GM21515 (cell line): ENCODE measurements at regions not wholly inside any gene's neighbourhood (a gene's known extent, or its start where the extent isn't known, plus 50 kb on each side); places are given as distances from the start of the nearest gene placed in this dataset.

Experiments used
- ATAC-seq: cut with Tn5 transposase; IDR thresholded peaks from one replicate; pipeline ENCODE4 v1.9.1; 2021; ENCODE audit not compliant: unreplicated experiment

GRCh38 chr2:51629406-51629805 lies 597.5 kb upstream of the NRXN1 start:
- ATAC-seq: no peak

GRCh38 chr2:51628917-51629316 lies 597.0 kb upstream of the NRXN1 start:
- ATAC-seq: no peak

DNA sequence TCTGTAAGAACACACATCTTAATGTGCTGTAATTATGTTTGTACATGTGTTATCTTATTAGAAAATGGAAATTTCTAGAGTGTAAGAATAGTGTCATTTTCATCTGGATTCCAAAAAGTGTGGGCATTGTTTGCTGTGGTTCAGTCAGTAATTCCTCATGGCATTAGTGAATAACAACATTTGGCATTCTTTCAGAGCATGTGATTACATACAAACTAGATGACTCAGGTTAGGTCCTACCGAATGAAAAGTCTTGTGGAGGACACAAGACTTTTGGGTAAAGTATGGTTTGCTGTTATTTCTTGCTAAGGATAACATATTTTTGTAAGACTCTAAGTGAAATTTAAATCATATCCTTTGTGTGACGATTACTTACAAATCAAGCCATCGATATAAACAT lies 593.1 kb upstream of the NRXN1 start:
- ATAC-seq: no peak

DNA sequence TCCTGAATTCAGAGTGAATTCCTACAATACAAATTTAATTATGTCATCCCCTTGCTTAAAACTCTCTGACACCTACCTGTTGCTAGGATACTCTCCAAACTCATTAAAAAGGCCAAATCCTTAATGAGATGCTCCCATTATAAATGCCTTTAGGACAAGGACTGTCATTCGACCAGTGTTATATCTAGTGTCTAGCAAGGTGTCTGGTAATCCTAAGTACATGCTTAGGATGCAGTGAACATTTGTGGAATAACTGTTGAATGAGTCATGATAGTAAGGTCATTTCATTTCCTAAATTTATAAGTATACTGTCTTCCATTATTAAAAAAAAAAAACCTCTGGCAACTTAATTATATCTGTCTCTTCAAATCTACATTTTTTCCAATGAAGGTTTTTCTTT lies 588.9 kb upstream of the NRXN1 start:
- ATAC-seq: no peak

DNA sequence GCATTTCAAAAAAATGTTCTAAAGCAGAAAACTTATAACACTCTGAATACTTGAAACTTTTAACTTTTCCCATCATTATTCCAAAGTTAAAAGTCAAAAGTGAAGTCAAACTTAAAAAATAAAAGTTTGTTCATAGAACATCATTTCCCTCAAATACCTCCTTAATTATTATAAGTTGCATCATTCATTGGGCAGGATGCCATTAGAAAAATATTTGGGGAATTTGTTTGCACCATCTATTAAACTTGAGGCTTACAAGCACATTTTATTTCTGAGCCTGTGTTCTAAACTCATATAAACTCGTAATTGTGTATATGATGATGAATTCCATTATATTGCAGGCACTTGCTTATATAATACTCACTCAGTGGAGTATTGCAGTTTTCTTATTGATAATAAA lies 588.0 kb upstream of the NRXN1 start:
- ATAC-seq: no peak

- no peak for ATAC-seq
These were observed 580.5 kb upstream of the NRXN1 start for GRCh38 chr2:51612387-51612786.

DNA sequence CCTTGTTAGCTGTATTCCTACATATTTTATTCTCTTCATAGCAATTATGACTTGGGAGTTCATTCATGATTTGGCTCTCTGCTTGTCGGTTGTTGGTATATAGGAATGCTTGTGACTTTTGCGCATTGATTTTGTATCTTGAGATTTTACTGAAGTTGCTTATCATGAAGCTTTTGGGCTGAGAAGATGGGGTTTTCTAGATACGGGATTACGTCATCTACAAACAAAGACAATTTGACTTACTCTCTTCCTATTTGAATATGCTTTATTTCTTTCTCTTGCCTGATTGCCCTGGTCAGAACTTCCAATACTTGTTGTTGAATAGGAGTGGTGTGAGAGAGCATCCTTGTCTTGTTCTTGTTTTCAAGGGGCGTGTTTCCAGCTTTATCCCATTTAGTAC lies 569.8 kb upstream of the NRXN1 start:
- no peak for ATAC-seq

- no peak for ATAC-seq
These were observed 565.2 kb upstream of the NRXN1 start for GRCh38 chr2:51597086-51597485.

DNA sequence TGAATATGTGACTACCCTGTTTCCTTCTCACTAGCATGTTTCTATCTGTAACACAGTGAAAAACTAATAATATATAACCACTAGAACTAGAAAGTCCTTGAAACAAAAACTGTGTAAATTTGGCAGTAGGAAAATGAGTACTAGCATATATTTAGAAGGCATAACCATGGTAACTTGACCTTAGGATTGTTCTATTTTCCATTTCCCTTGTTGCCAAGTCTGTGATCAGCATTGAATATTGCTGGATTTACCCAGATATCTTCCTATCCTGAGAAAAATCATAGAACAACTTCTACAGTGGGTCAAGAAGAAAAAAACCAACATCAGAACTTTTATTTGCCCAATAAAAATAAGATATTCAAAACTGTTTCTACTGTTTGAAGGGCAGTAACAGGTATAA lies 563.9 kb upstream of the NRXN1 start:
- no peak for ATAC-seq

GRCh38 chr2:51581636-51582267 lies 549.8 kb upstream of the NRXN1 start:
- ATAC-seq: no peak

GRCh38 chr2:51579412-51579811 lies 547.5 kb upstream of the NRXN1 start:
- no peak for ATAC-seq

GRCh38 chr2:51575181-51575580 lies 543.2 kb upstream of the NRXN1 start:
- ATAC-seq: no peak

DNA sequence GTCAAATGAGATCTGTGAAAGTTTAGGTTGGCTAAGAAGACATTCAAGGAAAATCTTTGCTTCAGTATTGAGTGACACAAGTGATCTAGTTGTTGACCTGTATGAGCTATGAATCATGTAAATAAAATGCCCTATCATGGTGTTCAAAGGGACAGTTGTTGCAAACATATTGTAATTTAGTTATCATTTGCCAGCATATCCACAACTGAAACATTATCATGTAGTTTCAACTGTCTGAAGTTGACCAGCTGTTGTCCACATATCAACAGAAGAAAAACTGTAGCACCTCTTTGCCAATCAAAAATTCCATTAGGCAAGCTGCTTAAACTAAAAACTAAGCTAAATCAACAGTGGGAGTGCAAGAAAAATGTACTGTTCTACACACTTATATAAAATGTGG lies 527.1 kb upstream of the NRXN1 start:
- no peak for ATAC-seq

DNA sequence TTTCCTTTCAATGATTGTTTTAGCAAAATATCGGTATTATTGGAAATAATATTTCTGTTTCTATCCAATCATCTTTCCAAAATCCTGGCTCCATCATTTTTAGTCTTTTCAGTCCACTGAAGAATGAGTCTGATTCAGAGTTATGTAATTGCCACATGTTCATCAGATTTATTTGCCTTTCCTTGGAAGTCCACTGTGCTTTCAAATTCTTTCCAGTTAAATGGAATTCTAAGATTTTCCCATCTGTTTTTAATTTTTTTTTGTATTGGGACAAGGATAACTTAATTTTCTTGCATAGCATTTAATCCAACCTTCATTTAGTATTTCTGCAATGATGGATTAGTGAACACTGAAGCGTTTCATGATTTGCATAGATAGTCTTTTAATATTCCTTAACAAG lies 521.5 kb upstream of the NRXN1 start:
- no peak for ATAC-seq

GRCh38 chr2:51535763-51536162 lies 503.8 kb upstream of the NRXN1 start:
- ATAC-seq: no peak

- ATAC-seq: no peak
These were observed 502.2 kb upstream of the NRXN1 start for GRCh38 chr2:51534166-51534565.

GRCh38 chr2:51528156-51528555 lies 496.2 kb upstream of the NRXN1 start:
- no peak for ATAC-seq

- no peak for ATAC-seq
These were observed 494.8 kb upstream of the NRXN1 start for GRCh38 chr2:51526766-51527165.

GRCh38 chr2:51516667-51517066 lies 484.7 kb upstream of the NRXN1 start:
- ATAC-seq: no peak

GRCh38 chr2:51511002-51511401 lies 479.1 kb upstream of the NRXN1 start:
- peak; percentile 61 for ATAC-seq

DNA sequence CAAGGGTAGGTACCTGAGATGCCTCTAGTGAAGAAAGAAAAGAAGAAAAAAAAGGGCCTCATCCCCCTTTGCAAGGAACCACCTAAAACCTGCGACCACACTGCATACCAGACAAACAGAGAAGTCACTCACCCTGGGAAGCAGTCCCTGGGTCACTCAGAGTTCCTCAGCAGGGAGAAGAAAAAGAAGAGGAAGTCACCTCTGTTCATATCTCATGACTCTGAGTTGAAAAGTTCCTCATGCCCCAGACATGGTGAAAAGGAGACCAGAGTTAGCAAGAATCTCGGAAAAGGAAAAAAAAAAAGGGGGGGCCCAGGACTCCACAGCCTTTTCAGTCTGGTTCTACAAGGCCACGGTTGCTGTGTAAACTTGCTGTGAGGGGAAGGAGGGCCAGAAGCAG lies 478.4 kb upstream of the NRXN1 start:
- ATAC-seq: no peak

DNA sequence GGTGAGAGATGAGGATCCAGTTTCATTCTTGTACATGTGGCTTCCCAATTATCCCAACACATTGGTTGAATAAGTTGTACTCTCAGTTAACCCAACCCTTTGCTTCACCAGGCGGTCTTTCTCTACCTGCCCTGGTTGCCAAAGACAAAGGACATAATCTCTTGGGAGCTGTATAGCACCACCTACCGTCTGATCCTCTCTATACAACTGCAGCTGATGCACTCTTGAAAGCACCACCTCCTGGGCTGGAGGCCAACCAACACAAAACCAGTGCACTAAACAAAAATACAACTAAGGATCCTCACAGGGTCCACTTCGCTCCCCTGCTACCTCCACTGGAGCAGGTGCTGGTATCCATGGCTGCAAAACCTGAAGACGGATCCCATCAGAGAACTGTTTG lies 473.6 kb upstream of the NRXN1 start:
- no peak for ATAC-seq

- ATAC-seq: no peak
These were observed 458.8 kb upstream of the NRXN1 start for GRCh38 chr2:51490576-51491234.
